ENCODE measurements at regions not wholly inside any gene's neighbourhood (a gene's known extent, or its start where the extent isn't known, plus 50 kb on each side); places are given as distances from the start of the nearest gene placed in this dataset.
"Not testable (repeated sequence)": the region's sequence is repeated elsewhere in the genome, so short reads cannot be mapped to it uniquely, and the experiment has no call there.

DNA sequence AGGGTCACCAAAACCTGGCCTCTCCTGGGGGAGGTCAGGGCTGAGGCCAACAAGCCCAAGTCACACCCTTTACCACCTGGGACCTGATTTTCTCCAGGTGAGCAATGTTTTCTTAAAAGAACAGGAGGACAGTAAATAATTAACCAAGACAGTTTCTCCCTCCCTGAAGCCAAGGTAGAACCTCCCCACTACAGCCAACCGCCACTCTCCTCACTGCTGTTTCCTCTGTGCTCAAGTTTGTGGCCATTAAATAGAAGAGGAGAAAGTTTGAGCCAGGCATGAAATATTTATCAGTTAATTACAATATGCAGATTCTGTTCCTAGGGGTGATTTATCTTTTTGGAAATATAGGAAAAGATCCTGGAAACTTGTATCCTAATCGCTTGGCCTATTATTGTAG, 150.6 kb upstream of the ANKRD20A1 start:
- not testable (repeated sequence) for H3K4me3 Mint-ChIP-seq; H3K36me3 Mint-ChIP-seq; H3K27ac Mint-ChIP-seq; DNase-seq (ENCODE audit: low spot score in 2 of 2); H3K4me1 Mint-ChIP-seq; H3K9me3 Mint-ChIP-seq; ATAC-seq

DNA sequence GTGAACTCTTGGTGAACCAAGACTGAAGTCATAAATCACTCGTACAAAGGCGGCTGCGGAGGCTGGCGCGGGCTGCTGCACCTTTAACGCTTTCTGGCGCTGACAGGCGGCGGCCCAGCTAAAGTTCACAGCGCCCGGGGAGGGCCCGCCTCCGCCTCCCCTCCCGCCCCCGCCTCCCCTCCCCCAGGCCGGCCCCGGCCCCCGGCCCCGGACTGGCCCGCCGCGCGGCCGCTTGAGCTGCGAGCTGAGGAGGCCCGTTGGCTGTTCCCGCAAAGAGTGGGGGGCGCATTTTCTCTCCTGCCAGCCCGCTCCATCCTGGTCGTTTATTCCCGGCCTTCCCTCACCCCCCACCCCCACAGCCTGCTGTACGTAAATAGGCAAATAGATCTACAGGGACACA, 147.3 kb upstream of the ANKRD20A1 start:
- H3K36me3 Mint-ChIP-seq; DNase-seq (ENCODE audit: low spot score in 2 of 2); H3K9me3 Mint-ChIP-seq; ATAC-seq; H3K4me3 Mint-ChIP-seq; H3K27ac Mint-ChIP-seq; H3K4me1 Mint-ChIP-seq: not testable (repeated sequence)

GRCh38 chr9:67711931-67712330, 146.8 kb upstream of the ANKRD20A1 start:
- H3K36me3 Mint-ChIP-seq; H3K4me1 Mint-ChIP-seq; H3K9me3 Mint-ChIP-seq; H3K4me3 Mint-ChIP-seq; ATAC-seq; H3K27ac Mint-ChIP-seq; DNase-seq (ENCODE audit: low spot score in 2 of 2): not testable (repeated sequence)

- H3K4me3 Mint-ChIP-seq, H3K27ac Mint-ChIP-seq: not testable (repeated sequence)
Measured at GRCh38 chr9:67712956-67713355, 145.8 kb upstream of the ANKRD20A1 start.

GRCh38 chr9:67717830-67718388, 140.8 kb upstream of the ANKRD20A1 start:
- H3K4me1 Mint-ChIP-seq, ATAC-seq, H3K9me3 Mint-ChIP-seq, H3K27ac Mint-ChIP-seq, H3K4me3 Mint-ChIP-seq, H3K36me3 Mint-ChIP-seq: not testable (repeated sequence)
- DNase-seq (ENCODE audit: low spot score in 2 of 2): peak in 1 of 2 donors; percentile 47

More at GRCh38 chr9:67712956-67713355, 145.8 kb upstream of the ANKRD20A1 start:
- not testable (repeated sequence) for DNase-seq (ENCODE audit: low spot score in 2 of 2); H3K9me3 Mint-ChIP-seq; H3K4me1 Mint-ChIP-seq; ATAC-seq; H3K36me3 Mint-ChIP-seq

GRCh38 chr9:67720491-67720890, 138.2 kb upstream of the ANKRD20A1 start:
- peak in 1 of 2 donors; percentile 43 for DNase-seq (ENCODE audit: low spot score in 2 of 2)
- not testable (repeated sequence) for H3K4me1 Mint-ChIP-seq, ATAC-seq, H3K9me3 Mint-ChIP-seq, H3K4me3 Mint-ChIP-seq, H3K36me3 Mint-ChIP-seq, H3K27ac Mint-ChIP-seq

GRCh38 chr9:67722460-67723090, 136.2 kb upstream of the ANKRD20A1 start:
- peak overlapping the region; percentile 62 for H3K4me3 Mint-ChIP-seq
- H3K9me3 Mint-ChIP-seq; H3K4me1 Mint-ChIP-seq; DNase-seq (ENCODE audit: low spot score in 2 of 2); H3K27ac Mint-ChIP-seq; H3K36me3 Mint-ChIP-seq: not testable (repeated sequence)
- peak; percentile 86 for ATAC-seq

GRCh38 chr9:67723185-67723584, 135.5 kb upstream of the ANKRD20A1 start:
- H3K9me3 Mint-ChIP-seq, H3K4me1 Mint-ChIP-seq, H3K36me3 Mint-ChIP-seq: not testable (repeated sequence)
- H3K4me3 Mint-ChIP-seq: peak overlapping the region; percentile 62
- ATAC-seq (peak; percentile 27), DNase-seq (ENCODE audit: low spot score in 2 of 2) (peak in 1 of 2 donors; percentile 68)
- H3K27ac Mint-ChIP-seq: peak overlapping the region; percentile 64

DNA sequence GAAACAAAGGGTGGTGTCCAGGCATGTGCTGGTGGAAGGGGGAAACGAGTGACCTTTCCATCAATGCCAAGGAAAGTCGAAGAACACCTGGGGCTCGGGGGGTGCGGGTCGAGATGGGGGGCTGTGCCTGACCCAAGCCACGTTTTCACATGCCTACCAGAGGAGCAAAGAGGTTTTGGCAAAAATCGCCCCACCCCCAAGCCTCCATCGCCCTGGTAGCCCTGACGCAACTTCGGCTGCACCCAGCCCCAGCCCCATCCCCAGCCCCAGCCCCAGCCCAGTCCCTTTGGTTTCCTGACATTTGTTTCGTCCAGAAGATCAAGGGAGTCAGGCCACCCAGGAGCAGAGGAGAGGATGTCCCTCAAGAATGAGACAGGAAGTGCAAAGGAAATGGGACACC, 133.8 kb upstream of the ANKRD20A1 start:
- peak in 1 of 2 donors; percentile 72 for DNase-seq (ENCODE audit: low spot score in 2 of 2)
- not testable (repeated sequence) for H3K4me3 Mint-ChIP-seq, H3K4me1 Mint-ChIP-seq, H3K9me3 Mint-ChIP-seq, H3K36me3 Mint-ChIP-seq, ATAC-seq, H3K27ac Mint-ChIP-seq

- DNase-seq (ENCODE audit: low spot score in 2 of 2): peak; percentile 3 to 80
- H3K27ac Mint-ChIP-seq, H3K4me1 Mint-ChIP-seq, H3K36me3 Mint-ChIP-seq, H3K9me3 Mint-ChIP-seq, H3K4me3 Mint-ChIP-seq: not testable (repeated sequence)
- peak; percentile 63 for ATAC-seq
Measured at GRCh38 chr9:67726213-67726988, 132.3 kb upstream of the ANKRD20A1 start.

DNA sequence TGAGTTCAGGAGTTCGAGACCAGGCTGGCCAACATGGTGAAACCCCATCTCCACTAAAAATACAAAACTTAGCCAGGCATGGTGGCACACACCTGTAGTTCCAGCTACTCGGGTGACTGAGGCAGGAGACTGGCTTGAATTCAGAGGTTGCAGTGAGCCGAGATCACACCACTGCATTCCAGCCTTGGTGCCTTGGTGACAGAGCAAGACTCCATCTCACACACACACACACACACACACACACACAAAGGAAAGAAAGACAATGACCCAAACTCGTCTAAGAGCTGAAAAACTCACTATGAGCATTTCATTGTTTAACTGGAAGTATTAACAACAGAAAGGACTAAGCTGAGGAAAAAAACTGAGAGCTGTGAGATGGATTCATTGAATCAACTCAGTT, 95.6 kb upstream of the ANKRD20A1 start:
- not testable (repeated sequence) for DNase-seq (ENCODE audit: low spot score in 2 of 2); H3K36me3 Mint-ChIP-seq; H3K27ac Mint-ChIP-seq; H3K4me1 Mint-ChIP-seq; H3K9me3 Mint-ChIP-seq; ATAC-seq; H3K4me3 Mint-ChIP-seq

GRCh38 chr9:67771807-67772206, 86.9 kb upstream of the ANKRD20A1 start:
- H3K27ac Mint-ChIP-seq; H3K9me3 Mint-ChIP-seq; DNase-seq (ENCODE audit: low spot score in 2 of 2); H3K4me3 Mint-ChIP-seq; H3K36me3 Mint-ChIP-seq; H3K4me1 Mint-ChIP-seq: not testable (repeated sequence)
- ATAC-seq: peak; percentile 55

DNA sequence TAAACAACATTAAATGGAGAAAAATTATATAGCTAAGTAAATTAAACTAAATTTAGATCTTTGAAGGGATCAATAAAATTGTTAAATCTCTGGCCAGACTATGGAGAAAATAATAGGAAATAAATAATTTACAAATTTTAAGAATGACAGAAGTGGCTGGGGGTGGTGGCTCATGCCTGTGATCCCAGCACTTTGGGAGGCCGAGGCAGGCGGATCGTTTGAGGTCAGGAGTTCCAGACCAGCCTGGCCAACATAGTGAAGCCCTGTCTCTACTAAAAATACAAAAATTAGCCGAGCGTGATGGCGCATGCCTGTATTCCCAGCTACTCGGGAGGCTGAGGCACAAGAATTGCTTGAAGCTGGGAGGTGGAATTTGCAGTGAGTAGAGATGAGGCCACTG, 58.6 kb upstream of the ANKRD20A1 start:
- not testable (repeated sequence) for H3K4me1 Mint-ChIP-seq; DNase-seq (ENCODE audit: low spot score in 2 of 2); H3K9me3 Mint-ChIP-seq; ATAC-seq; H3K4me3 Mint-ChIP-seq; H3K36me3 Mint-ChIP-seq; H3K27ac Mint-ChIP-seq
